Dedifferentiated amniotic fluid mesenchymal stem cell (primary cell): ENCODE measurements at regions not wholly inside any gene's neighbourhood (a gene's known extent, or its start where the extent isn't known, plus 50 kb on each side); places are given as distances from the start of the nearest gene placed in this dataset.
"Not testable (repeated sequence)": the region's sequence is repeated elsewhere in the genome, so short reads cannot be mapped to it uniquely, and the experiment has no call there.

ENCODE experiments used
- DNase-seq: peaks from one replicate; pipeline ENCODE4 v3.0.0-alpha.2; 2016; ENCODE audit errors: extremely low spot score

DNA sequence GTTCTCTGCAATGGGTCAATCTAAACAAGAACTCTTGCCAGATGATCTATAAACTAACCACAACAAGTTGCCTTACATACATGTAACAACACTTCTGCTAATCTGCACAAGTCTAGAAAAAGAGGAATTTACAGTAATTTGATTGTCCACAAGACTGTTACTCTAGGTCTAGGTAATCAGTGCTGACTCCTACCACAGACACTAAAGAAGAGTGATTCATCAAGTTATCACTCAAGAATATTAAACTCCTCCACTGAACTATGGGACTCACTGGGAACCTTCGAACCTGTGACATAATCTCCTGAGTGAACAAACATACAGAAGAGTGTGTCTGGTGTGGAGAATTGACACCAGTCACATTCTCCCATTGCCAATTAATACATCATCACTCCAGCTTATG lies 138.3 kb downstream of the ANXA2 start:
- DNase-seq: no peak

DNA sequence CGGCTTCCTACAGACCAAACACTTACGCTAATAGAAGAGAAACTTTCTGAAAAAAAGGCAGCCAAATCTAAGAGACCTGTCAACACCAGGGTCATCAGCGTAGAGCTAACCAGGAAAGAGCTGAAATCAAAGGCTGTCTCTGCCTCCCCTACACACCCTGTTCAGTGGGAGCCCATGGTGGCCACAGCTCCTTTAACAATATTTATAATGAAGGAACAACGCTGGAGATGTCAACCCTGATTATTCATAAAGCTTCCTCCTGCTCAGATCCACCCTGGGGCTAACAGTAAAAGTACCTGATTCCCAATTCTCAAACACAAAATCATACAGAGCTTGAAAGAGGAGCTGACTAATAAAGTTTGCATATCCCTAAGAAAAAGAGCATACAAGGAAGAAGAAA lies 133.7 kb downstream of the ANXA2 start:
- DNase-seq: no peak

DNA sequence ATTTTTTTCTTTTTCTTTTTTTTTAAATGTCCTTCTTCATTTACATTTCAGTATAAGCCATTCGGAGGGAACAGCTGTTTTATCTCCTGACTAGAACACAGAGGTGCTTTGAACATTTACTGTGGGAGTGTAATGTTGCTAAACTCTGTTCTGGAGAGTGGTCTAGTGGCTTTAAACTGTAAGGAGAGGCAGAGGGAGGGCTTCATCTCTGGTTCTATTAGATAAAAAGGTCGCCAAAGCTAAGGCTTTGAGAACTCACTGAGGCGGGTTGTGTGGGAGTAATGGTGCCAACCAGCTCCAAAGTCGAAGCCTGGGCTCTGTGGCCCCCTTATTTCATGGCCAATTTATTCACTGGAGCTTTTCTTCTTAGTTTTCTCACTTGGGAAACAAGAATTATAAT lies 133.2 kb downstream of the ANXA2 start:
- no peak for DNase-seq

DNA sequence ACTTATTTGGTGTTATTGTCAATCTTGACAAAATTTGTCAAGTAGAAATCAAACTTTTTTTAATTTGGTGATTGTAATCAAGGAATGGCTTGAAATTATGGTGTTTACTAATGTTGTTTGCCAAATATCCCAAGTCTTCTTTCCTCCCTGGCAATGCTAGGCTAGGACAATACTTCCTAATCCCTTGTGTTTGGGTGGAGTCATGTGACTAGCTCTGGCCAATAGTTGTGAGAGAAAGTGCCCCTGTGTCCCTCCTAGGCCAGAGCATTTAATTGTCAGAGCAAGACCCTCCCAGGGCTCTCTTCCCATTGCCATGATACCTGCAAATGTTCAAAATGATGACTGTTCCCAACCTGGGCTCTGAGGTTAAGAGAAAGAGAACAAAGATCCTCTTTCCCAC lies 132.7 kb downstream of the ANXA2 start:
- DNase-seq: no peak

DNA sequence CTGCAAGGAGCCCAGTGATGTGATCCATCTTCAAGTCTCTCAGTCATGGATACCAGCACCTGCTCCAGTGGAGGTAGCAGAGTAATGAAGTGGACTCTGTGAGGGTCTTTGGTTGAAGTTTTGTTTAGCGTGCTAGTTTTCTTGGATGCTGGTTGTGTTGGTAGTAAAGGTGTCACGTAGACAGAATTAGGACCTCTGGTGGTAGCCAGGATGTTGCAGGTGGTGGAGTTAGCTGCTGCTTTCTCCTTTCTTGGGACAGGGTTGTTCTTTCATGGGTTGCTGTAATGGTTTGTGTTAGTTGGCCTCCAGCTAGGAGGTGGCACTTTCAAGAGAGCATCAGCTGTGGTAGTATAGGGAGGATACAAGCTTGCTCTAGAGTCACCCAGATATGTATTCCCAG lies 125.2 kb downstream of the ANXA2 start:
- no peak for DNase-seq

DNA sequence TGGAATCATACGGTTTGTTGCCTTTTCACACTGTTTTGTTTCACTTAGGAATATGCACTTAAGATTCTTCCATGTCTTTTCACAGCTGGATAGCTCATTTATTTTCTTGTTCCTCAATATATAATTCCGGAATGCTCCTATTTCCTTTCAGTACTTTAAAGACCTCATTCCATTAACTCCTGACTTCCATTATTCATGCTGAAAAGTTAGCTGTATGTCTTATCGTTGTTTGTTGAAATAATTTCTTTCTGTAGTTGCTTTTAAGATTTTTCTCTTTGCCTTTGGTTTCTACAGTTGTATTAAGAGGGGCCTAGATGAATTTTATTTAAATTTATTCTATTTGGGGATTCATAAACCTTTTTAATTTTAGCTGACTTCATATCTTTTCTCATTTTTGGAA lies 122.2 kb downstream of the ANXA2 start:
- no peak for DNase-seq

DNA sequence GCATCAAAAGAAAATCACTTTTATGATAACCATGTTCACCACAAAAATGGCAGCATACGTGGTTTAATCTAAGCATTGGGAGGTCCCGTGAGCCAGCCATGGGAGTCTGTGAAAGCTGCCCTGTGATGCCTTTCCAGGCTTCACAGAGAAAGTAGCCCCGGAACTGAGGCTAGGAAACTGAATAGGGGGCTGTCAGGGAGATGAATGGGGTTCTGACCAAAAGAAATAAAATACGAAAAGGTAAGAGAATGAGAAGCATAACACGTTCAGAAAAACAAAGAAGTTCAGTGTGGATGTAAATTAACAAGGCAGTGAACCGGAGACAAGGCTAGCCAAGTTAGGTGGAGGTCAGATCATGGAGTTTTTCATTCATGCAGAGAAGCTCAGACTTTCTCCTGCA lies 118.9 kb downstream of the ANXA2 start:
- DNase-seq: no peak

DNA sequence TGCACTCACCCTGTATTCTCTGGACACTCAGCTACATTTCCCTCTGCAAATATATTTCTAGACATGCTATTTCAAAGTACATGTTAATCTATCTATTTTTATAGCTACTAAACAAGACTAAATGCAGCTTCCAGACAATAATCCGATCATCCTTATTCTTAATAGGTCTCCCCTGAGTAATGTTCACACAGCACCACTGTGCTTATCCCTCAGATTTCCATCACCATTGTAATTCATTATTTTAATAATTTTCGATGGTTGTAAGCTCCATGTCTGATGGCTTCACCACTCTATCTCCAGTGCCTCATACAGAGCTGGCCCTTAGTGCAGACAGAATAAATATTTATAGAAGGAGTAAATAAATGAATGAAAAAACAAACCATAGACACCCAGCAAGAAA lies 117.5 kb downstream of the ANXA2 start:
- DNase-seq: no peak

DNA sequence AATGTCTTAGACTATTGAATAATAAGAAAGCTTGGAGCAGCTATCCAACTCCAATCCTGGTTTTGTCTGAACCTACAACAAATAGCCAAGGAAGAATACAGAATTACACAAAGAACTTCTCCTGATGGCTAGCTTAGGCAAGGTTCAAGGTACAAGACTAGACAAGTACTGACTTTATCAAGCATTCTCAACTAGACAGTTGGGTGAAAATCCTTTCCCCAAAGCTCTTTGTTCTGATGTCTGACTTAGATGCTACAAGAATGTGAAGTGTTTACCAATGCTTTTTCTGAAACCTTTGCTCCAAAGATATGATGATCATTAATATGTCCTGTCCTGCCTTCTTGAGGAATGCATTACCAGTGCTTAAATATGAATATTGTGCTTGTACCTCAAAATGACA lies 113.8 kb downstream of the ANXA2 start:
- no peak for DNase-seq

DNA sequence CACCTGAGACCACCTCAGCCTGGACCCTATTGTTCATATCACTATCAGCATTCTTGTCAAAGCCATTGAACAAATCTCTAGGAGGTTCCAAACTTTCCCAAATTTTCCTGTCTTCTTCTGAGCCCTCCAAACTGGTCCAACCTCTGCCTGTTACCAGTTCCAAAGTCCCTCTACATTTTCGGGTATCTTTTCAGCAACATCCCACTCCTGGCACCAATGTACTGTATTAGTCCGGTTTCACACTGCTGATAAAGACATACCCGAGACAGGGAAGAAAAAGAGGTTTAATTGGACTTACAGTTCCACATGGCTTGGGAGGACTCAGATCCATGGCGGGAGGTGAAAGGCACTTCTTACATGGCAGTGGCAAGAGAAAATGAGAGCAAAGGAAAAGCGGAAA lies 101.9 kb downstream of the ANXA2 start:
- DNase-seq: not testable (repeated sequence)

DNA sequence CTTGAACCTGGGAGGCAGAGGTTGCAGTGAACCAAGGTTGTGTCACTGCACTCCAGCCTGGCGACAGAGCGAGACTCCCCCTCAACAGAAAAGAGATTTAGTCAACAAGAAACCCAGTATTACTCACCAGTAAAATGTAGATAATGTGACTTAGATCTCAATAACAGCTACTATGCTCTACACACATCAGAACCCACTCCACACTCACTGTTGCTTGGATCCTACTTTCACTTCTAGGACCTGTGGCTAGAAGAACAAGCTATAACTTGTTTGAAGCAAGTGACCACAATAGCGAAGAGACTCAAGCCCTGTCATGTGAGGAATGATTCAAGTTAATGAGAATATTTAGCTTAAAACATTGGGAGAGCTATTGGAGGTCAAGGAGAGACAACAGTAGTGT lies 100.7 kb downstream of the ANXA2 start:
- no peak for DNase-seq
